Kidney (tissue), 13 donors: ENCODE measurements at regions not wholly inside any gene's neighbourhood (a gene's known extent, or its start where the extent isn't known, plus 50 kb on each side); places are given as distances from the start of the nearest gene placed in this dataset.

ENCODE experiments used
- DNase-seq, 5 donors: peaks; one replicate each; pipeline ENCODE4 v3.0.0-alpha.2; 2013 to 2020
- FAIRE-seq: peaks from 2 replicates; lab custom pipeline; 2012; peaks lifted over from hg19 to GRCh38; lab: Jason Lieb, UNC
- H3K27ac ChIP-seq, 2 donors: one replicate each; pipeline ENCODE4 v1.7.0; 2013; ENCODE audit warnings: low read depth in 2 of 2, low read length in 2 of 2, inconsistent platforms in 1 of 2
- H3K27me3 ChIP-seq: one replicate; pipeline ENCODE4 v1.7.1; 2013; ENCODE audit warnings: low read length, inconsistent platforms; ENCODE audit not compliant: control insufficient read depth, insufficient read depth
- H3K36me3 ChIP-seq, 3 donors: one replicate each; pipeline versions ENCODE4 v1.7.0 to v1.7.1; 2013; ENCODE audit warnings: low read length in 3 of 3, control low read depth in 1 of 3, inconsistent platforms in 1 of 3; ENCODE audit not compliant: insufficient read depth in 3 of 3, control insufficient read depth in 2 of 3
- H3K4me1 ChIP-seq, 3 donors: one replicate each; pipeline versions ENCODE4 v1.7.0 to v1.7.1; 2013; ENCODE audit warnings: low read length in 3 of 3, inconsistent platforms in 1 of 3, low read depth in 1 of 3; ENCODE audit not compliant: control insufficient read depth in 2 of 3, insufficient read depth in 2 of 3
- H3K4me3 ChIP-seq, 3 donors: one replicate each; pipeline versions ENCODE4 v1.7.0 to v1.8.1; 2013; ENCODE audit warnings: low read length in 3 of 3, control low read depth in 1 of 3, inconsistent platforms in 1 of 3
- H3K9ac ChIP-seq, 3 donors: one replicate each; pipeline versions ENCODE4 v1.7.0 to v1.7.1; 2013; ENCODE audit warnings: low read length in 3 of 3, control low read depth in 1 of 3, inconsistent platforms in 1 of 3
- H3K9me3 ChIP-seq, 3 donors: one replicate each; pipeline versions ENCODE4 v1.7.0 to v1.7.1; 2013; ENCODE audit warnings: low read length in 3 of 3, control low read depth in 1 of 3, inconsistent platforms in 1 of 3; ENCODE audit not compliant: control insufficient read depth in 2 of 3, insufficient read depth in 1 of 3
- CTCF ChIP-seq: IDR thresholded peaks from 3 replicates; pipeline ENCODE4 v1.5.1; 2012; ENCODE audit warnings: mild to moderate bottlenecking, moderate library complexity, borderline replicate concordance; ENCODE audit not compliant: insufficient read depth; ENCODE audit errors: extremely low read depth
- intact Hi-C: fragments of 100-400 bp; cut with DNase I; formaldehyde crosslinking; loops from one replicate; pipeline ENCODE4 v1.11.1; 2022
- donor health status: control.
- donor health status: control.
- donor health status: control.
- donor health status: control.
- donor health status: control.
- donor health status: DM: yes; HTN: yes; CAD: no.
- donor health status: Normal renal cell carcinoma (clear cell type).

- no peak for TF ChIP-seq CTCF
- no peak for DNase-seq
- no peak overlapping the region for H3K4me3 ChIP-seq
- no peak overlapping the region for H3K9ac ChIP-seq
- H3K27ac ChIP-seq, result no peak overlapping the region
- H3K4me1 ChIP-seq, result no peaks in the 10 kb centered on the region
- intact Hi-C loops, result no loop called here
- peaks cover 0 to 6% (median 0%) of the 10 kb centered on the region in 3 donors for H3K9me3 ChIP-seq
- H3K27me3 ChIP-seq, result no peaks in the 10 kb centered on the region
- no peak for FAIRE-seq
- no peaks in the 10 kb centered on the region for H3K36me3 ChIP-seq
Observed at GRCh38 chr9:29289365-29289764, 1716.1 kb upstream of the C9orf72 start.

GRCh38 chr9:29290516-29290915 lies 1717.2 kb upstream of the C9orf72 start:
- H3K36me3 ChIP-seq, result no peaks in the 10 kb centered on the region
- H3K4me1 ChIP-seq, result no peaks in the 10 kb centered on the region
- no peak for FAIRE-seq
- H3K9me3 ChIP-seq, result peaks cover 0 to 6% (median 0%) of the 10 kb centered on the region in 3 donors
- no peak overlapping the region for H3K4me3 ChIP-seq
- H3K27ac ChIP-seq, result no peak overlapping the region
- H3K27me3 ChIP-seq, result no peaks in the 10 kb centered on the region
- H3K9ac ChIP-seq, result no peak overlapping the region
- intact Hi-C loops, result no loop called here
- DNase-seq, result no peak
- no peak for TF ChIP-seq CTCF

- H3K27me3 ChIP-seq, result no peaks in the 10 kb centered on the region
- H3K9me3 ChIP-seq, result peaks cover 0 to 6% (median 0%) of the 10 kb centered on the region in 3 donors
- H3K9ac ChIP-seq, result no peak overlapping the region
- TF ChIP-seq CTCF, result no peak
- no peak for FAIRE-seq
- H3K4me1 ChIP-seq, result no peaks in the 10 kb centered on the region
- no peak overlapping the region for H3K4me3 ChIP-seq
- intact Hi-C loops, result no loop called here
- DNase-seq, result no peak
- H3K36me3 ChIP-seq, result no peaks in the 10 kb centered on the region
- no peak overlapping the region for H3K27ac ChIP-seq
Observed at GRCh38 chr9:29297592-29297991, 1724.3 kb upstream of the C9orf72 start.

GRCh38 chr9:29311221-29311620 lies 1737.9 kb upstream of the C9orf72 start:
- Histone ChIP-seq H3K9ac (no peak overlapping the region), H3K36me3 (no peaks in the 10 kb centered on the region), H3K4me1 (no peaks in the 10 kb centered on the region), H3K9me3 (no peaks in the 10 kb centered on the region), H3K4me3 (no peak overlapping the region), H3K27ac (no peak overlapping the region), H3K27me3 (no peaks in the 10 kb centered on the region)
- DNase-seq, result no peak
- intact Hi-C loops, result no loop called here
- FAIRE-seq, result no peak
- TF ChIP-seq CTCF, result no peak
